Coronary artery (tissue), 2 donors: ENCODE measurements at regions not wholly inside any gene's neighbourhood (a gene's known extent, or its start where the extent isn't known, plus 50 kb on each side); places are given as distances from the start of the nearest gene placed in this dataset.
"Not testable (repeated sequence)": the region's sequence is repeated elsewhere in the genome, so short reads cannot be mapped to it uniquely, and the experiment has no call there.

ENCODE experiments used
- DNase-seq: peaks from one replicate; pipeline ENCODE4 v3.0.0-alpha.2; 2017; ENCODE audit warnings: low spot score
- H3K27ac ChIP-seq, 2 donors: fragments of 200-600 bp; sonication (generic); one replicate each; pipeline ENCODE4 v1.5.1; 2016 to 2019
- H3K4me3 ChIP-seq: fragments of 200-600 bp; sonication (generic); 2 replicates; pipeline ENCODE4 v1.5.1; 2016; ENCODE audit warnings: mild to moderate bottlenecking, moderate library complexity
- TF ChIP-seq, protein P1 (sequence below): fragments of 200-600 bp; sonication (generic); IDR thresholded peaks from one replicate; pipeline ENCODE4 v1.5.1; 2019; ENCODE audit warnings: antibody characterized with exemption

DNA sequence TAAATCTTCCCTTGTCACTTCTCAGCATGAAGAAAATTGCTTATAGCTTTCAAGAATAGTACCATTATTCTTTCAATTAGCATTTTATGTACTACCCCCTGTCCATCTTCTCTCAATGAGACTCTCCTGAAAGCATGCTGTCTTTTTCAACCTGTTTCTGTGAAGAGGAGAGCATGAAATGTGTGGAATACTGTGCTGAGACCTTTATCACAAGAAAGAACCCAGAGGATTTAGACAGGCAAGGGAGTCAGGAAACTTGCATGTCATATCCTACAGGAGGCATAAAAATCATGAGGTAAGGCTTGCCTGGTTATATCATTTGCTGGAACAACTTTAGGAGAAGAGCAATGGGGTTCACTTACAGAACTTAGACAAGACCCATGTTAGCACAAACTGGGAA lies 56.7 kb upstream of the LPAR1 start:
- TF ChIP-seq, protein P1, sequence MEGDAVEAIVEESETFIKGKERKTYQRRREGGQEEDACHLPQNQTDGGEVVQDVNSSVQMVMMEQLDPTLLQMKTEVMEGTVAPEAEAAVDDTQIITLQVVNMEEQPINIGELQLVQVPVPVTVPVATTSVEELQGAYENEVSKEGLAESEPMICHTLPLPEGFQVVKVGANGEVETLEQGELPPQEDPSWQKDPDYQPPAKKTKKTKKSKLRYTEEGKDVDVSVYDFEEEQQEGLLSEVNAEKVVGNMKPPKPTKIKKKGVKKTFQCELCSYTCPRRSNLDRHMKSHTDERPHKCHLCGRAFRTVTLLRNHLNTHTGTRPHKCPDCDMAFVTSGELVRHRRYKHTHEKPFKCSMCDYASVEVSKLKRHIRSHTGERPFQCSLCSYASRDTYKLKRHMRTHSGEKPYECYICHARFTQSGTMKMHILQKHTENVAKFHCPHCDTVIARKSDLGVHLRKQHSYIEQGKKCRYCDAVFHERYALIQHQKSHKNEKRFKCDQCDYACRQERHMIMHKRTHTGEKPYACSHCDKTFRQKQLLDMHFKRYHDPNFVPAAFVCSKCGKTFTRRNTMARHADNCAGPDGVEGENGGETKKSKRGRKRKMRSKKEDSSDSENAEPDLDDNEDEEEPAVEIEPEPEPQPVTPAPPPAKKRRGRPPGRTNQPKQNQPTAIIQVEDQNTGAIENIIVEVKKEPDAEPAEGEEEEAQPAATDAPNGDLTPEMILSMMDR: no peak
- no peak for DNase-seq
- H3K27ac ChIP-seq: peak overlapping the region in 1 of 2 donors; percentile 57
- H3K4me3 ChIP-seq: no peak overlapping the region

DNA sequence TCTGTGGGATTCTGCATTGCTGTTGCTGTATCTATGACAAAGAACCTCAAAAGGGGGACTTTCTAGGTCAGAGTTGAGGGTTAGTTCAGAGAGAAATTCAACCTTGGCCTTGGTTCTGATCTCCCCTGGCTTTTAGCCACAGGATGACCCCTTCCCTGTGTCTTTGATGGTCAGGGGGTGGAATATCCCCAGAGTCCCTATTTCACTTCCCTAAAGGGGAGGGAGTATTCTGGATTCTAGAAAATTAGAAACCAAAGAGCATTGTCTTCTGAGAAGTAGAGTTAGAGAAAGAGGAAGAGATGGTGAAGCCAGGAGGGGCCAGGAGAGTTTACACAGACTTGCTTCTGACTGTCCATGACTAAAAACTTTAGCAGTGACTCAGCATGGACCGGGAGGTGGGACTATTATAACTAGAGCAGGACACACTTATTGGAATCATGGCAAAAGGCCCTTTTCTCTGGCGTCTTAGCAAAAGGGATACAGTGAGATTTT lies 56.2 kb upstream of the LPAR1 start:
- no peak for DNase-seq
- no peak overlapping the region for H3K4me3 ChIP-seq
- peak overlapping the region; percentile 22 to 57 for H3K27ac ChIP-seq
- TF ChIP-seq, protein P1: no peak

DNA sequence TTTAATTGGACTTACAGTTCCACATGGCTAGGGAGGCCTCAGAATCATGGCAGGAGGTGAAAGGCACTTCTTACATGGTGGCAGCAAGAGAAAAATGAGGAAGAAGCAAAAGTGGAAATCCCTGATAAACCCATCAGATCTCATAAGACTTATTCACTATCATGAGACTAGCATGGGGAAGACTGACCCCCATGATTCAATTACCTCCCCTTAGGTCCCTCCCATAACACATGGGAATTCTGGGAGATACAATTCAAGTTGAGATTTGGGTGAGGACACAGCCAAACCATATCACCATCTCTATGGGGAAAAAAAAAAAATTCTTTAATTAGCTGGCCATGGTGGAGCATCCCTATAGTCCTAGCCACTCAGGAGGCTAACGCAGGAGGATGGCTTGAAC lies 53.9 kb upstream of the LPAR1 start:
- not testable (repeated sequence) for H3K4me3 ChIP-seq, DNase-seq, H3K27ac ChIP-seq
